Stomach (tissue), 8 donors: ENCODE measurements at regions not wholly inside any gene's neighbourhood (a gene's known extent, or its start where the extent isn't known, plus 50 kb on each side); places are given as distances from the start of the nearest gene placed in this dataset.
"Not testable (repeated sequence)": the region's sequence is repeated elsewhere in the genome, so short reads cannot be mapped to it uniquely, and the experiment has no call there.

Experiments used
- DNase-seq, 2 donors: peaks; one replicate each; pipeline versions ENCODE4 v3.0.0 to v3.0.0-alpha.2; 2013 to 2019
- H3K27ac ChIP-seq, 5 donors: fragments of 200-600 bp in 4 of 5; sonication (generic) in 4 of 5; one replicate each; pipeline ENCODE4 v1.5.1; 2013 to 2019; ENCODE audit warnings: mild to moderate bottlenecking in 1 of 5, moderate library complexity in 1 of 5
- H3K27me3 ChIP-seq, 3 donors: fragments of 200-600 bp; sonication (generic); one replicate each; pipeline ENCODE4 v1.5.1; 2017 to 2019; ENCODE audit warnings: mixed run types in 1 of 3
- H3K36me3 ChIP-seq, 4 donors: fragments of 200-600 bp; sonication (generic); 1 replicate in 3 of 4; 2 replicates in 1 of 4; pipeline ENCODE4 v1.5.1; 2016 to 2019
- H3K4me1 ChIP-seq, 4 donors: fragments of 200-600 bp; sonication (generic); one replicate each; pipeline ENCODE4 v1.5.1; 2016 to 2019
- H3K4me3 ChIP-seq, 4 donors: fragments of 200-600 bp; sonication (generic) in 3 of 4; one replicate each; pipeline ENCODE4 v1.5.1; 2016 to 2019; ENCODE audit warnings: mild to moderate bottlenecking in 1 of 4
- H3K9me3 ChIP-seq, 4 donors: fragments of 200-600 bp; sonication (generic); one replicate each; pipeline ENCODE4 v1.5.1; 2016 to 2019
- EP300 ChIP-seq: sonication (generic); formaldehyde crosslinking; IDR thresholded peaks from one replicate; pipeline ENCODE4 v1.6.1; 2017; ENCODE audit warnings: antibody characterized with exemption
- POLR2A ChIP-seq, 4 donors: fragments of 450-650 bp; IDR thresholded peaks; one replicate each; pipeline ENCODE4 v1.6.1; 2016; ENCODE audit warnings: antibody characterized with exemption in 4 of 4, control low read depth in 2 of 4, mild to moderate bottlenecking in 1 of 4, moderate library complexity in 1 of 4
- POLR2AphosphoS5 ChIP-seq, 3 donors: sonication (generic); formaldehyde crosslinking; IDR thresholded peaks; one replicate each; pipeline ENCODE4 v1.6.1; 2016; ENCODE audit warnings: antibody characterized with exemption in 3 of 3
- WGBS, 5 donors: extraction: QIAGEN DNeasy Blood & Tissue Kit in 3 of 5; methylation state at CpG; one replicate each; pipeline versions ENCODE4 v1.1.5 to v1.1.7; 2013 to 2018; 5-methylcytosine and 5-hydroxymethylcytosine counted together
- intact Hi-C: fragments of 100-400 bp; cut with DNase I; formaldehyde crosslinking; loops from one replicate; pipeline ENCODE4 v1.15.1; 2023; ENCODE audit warnings: low total_unique reads
- TF ChIP-seq, protein P1 (sequence below), 7 experiments: fragments of 450-650 bp in 4 of 7; fragments of 200-600 bp in 3 of 7; sonication (generic) in 3 of 7; IDR thresholded peaks; one replicate each; pipeline ENCODE4 v1.5.1; 2016 to 2019; ENCODE audit warnings: antibody characterized with exemption in 7 of 7, control low read depth in 2 of 7, mild to moderate bottlenecking in 1 of 7
- donor health status: healthy with polysubstance abuse.
- donor health status: Bipolar disorder and iron deficiency.
- donor health status: healthy.

GRCh38 chrX:1874899-1875298 lies 260.0 kb downstream of the ASMT start:
- Histone ChIP-seq H3K4me3 (no peak overlapping the region), H3K4me1 (no peaks in the 10 kb centered on the region), H3K27ac (no peak overlapping the region), H3K27me3 (no peaks in the 10 kb centered on the region), H3K9me3 (peaks cover 0 to 21% (median 7%) of the 10 kb centered on the region in 4 donors), H3K36me3 (no peaks in the 10 kb centered on the region)
- TF ChIP-seq EP300, result no peak
- TF ChIP-seq, protein P1, sequence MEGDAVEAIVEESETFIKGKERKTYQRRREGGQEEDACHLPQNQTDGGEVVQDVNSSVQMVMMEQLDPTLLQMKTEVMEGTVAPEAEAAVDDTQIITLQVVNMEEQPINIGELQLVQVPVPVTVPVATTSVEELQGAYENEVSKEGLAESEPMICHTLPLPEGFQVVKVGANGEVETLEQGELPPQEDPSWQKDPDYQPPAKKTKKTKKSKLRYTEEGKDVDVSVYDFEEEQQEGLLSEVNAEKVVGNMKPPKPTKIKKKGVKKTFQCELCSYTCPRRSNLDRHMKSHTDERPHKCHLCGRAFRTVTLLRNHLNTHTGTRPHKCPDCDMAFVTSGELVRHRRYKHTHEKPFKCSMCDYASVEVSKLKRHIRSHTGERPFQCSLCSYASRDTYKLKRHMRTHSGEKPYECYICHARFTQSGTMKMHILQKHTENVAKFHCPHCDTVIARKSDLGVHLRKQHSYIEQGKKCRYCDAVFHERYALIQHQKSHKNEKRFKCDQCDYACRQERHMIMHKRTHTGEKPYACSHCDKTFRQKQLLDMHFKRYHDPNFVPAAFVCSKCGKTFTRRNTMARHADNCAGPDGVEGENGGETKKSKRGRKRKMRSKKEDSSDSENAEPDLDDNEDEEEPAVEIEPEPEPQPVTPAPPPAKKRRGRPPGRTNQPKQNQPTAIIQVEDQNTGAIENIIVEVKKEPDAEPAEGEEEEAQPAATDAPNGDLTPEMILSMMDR (IDR thresholded peaks at IDR 0.05), result no peak
- TF ChIP-seq POLR2A (IDR thresholded peaks at IDR 0.05), result no peak
- no peak for TF ChIP-seq POLR2AphosphoS5 (IDR thresholded peaks at IDR 0.05)
- no peak for DNase-seq
- WGBS, 5 donors, result 83 to 92% (median 92%) methylated on average over 9 of the region's 9 CpGs
- intact Hi-C loops, result no loop called here

DNA sequence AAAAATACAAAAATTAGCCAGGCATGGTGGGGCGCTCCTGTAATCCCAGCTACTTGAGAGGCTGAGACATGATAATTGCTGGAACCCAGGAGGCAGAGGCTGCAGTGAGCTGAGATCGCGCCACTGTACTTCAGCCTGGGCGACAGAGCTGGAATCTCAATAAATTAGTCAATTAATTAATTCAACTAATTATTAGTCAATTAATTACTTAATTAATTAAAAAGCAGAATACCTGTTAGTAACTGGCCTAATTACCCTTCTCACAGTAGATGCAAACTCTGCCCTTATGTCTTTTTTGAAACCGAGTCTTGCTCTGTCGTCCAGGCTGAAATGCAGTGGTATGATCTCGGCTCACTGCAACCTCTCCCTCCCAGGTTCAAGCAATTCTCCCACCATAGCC lies 261.2 kb downstream of the ASMT start:
- no peaks in the 10 kb centered on the region for H3K27me3 ChIP-seq
- no peaks in the 10 kb centered on the region for H3K36me3 ChIP-seq
- H3K4me3 ChIP-seq, result no peak overlapping the region
- no peaks in the 10 kb centered on the region for H3K4me1 ChIP-seq
- H3K27ac ChIP-seq, result no peak overlapping the region
- DNase-seq, result no peak
- intact Hi-C loops, result no loop called here
- H3K9me3 ChIP-seq, result peaks cover 0 to 21% (median 7%) of the 10 kb centered on the region in 4 donors
- TF ChIP-seq EP300, result no peak
- TF ChIP-seq POLR2A (IDR thresholded peaks at IDR 0.05), result no peak
- TF ChIP-seq, protein P1 (IDR thresholded peaks at IDR 0.05), result no peak
- no peak for TF ChIP-seq POLR2AphosphoS5 (IDR thresholded peaks at IDR 0.05)
- 89 to 99% (median 97%) methylated on average over 7 of the region's 7 CpGs for WGBS, 5 donors

DNA sequence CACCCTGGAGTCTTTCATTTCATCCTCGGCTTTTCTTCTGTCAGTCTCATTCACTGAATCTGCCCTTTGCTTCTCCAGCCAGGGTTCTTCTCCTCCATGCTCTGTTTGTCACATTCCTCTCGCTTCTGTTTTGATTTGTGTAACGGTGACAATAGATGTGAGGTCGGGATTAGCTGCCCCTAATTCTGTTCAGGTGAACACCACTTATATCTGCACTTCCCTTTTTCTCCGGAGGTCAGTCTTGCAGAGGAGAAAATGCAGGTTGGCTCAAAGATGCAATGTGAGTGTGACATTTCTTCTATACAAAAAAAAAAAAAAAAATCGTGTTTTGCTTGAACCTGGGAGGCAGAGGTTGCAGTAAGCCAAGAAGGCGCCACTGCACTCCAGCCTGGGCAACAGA lies 262.9 kb downstream of the ASMT start:
- TF ChIP-seq, protein P1 (IDR thresholded peaks at IDR 0.05), result no peak
- TF ChIP-seq POLR2AphosphoS5 (IDR thresholded peaks at IDR 0.05), result no peak
- no peak for TF ChIP-seq POLR2A (IDR thresholded peaks at IDR 0.05)
- TF ChIP-seq EP300, result no peak
- Histone ChIP-seq H3K27ac (no peak overlapping the region), H3K4me1 (no peaks in the 10 kb centered on the region), H3K36me3 (no peaks in the 10 kb centered on the region), H3K9me3 (peaks cover 0 to 13% (median 2%) of the 10 kb centered on the region in 4 donors), H3K27me3 (no peaks in the 10 kb centered on the region), H3K4me3 (no peak overlapping the region)
- intact Hi-C loops, result no loop called here
- no peak for DNase-seq
- 57 to 66% (median 62%) methylated on average over 7 of the region's 7 CpGs for WGBS, 5 donors

- H3K9me3 ChIP-seq, result peaks cover 0 to 25% (median 6%) of the 10 kb centered on the region in 4 donors
- H3K4me1 ChIP-seq, H3K27me3 ChIP-seq, H3K36me3 ChIP-seq, DNase-seq, H3K4me3 ChIP-seq, intact Hi-C loops, H3K27ac ChIP-seq: not testable (repeated sequence)
- 81 to 91% (median 88%) methylated on average over 6 to 10 of the region's 10 CpGs for WGBS, 5 donors
These were observed 266.3 kb downstream of the ASMT start for GRCh38 chrX:1880884-1881817.

- no peak overlapping the region for H3K27ac ChIP-seq
- no peaks in the 10 kb centered on the region for H3K27me3 ChIP-seq
- TF ChIP-seq EP300 (no peak), POLR2AphosphoS5 (IDR thresholded peaks at IDR 0.05) (no peak), POLR2A (IDR thresholded peaks at IDR 0.05) (no peak)
- TF ChIP-seq, protein P1 (IDR thresholded peaks at IDR 0.05), result no peak
- WGBS, 5 donors, result 53 to 60% (median 59%) methylated on average over 8 of the region's 8 CpGs
- peaks cover 0 to 28% (median 11%) of the 10 kb centered on the region in 4 donors for H3K9me3 ChIP-seq
- no peaks in the 10 kb centered on the region for H3K4me1 ChIP-seq
- DNase-seq, result no peak
- H3K36me3 ChIP-seq, result no peaks in the 10 kb centered on the region
- intact Hi-C loops, result no loop called here
- H3K4me3 ChIP-seq, result no peak overlapping the region
These were observed 268.9 kb downstream of the ASMT start for GRCh38 chrX:1883772-1884171.
